Erythroblast (primary cell): ENCODE measurements at regions not wholly inside any gene's neighbourhood (a gene's known extent, or its start where the extent isn't known, plus 50 kb on each side); places are given as distances from the start of the nearest gene placed in this dataset.

Source experiments
- DNase-seq, 2 experiments: peaks; one replicate each; lab custom pipeline; 2025; lab: John Stamatoyannopoulos, UW
- GATA1 ChIP-seq: IDR thresholded peaks from 2 replicates; pipeline ENCODE4 v1.6.1; 2011; ENCODE audit warnings: low read depth, mild to moderate bottlenecking, control low read depth, low read length, moderate library complexity
- POLR2A ChIP-seq: IDR thresholded peaks from 2 replicates; pipeline ENCODE4 v1.6.1; 2011; ENCODE audit warnings: mild to moderate bottlenecking, low read length

GRCh38 chr2:56127463-56128152 is 56.2 kb upstream of the CCDC85A start:
- no peak for DNase-seq
- no peak for TF ChIP-seq GATA1

- DNase-seq = no peak
Measured at GRCh38 chr2:56128235-56128634, 55.6 kb upstream of the CCDC85A start.

GRCh38 chr2:56130463-56131070 is 53.2 kb upstream of the CCDC85A start:
- no peak for TF ChIP-seq POLR2A
- no peak for TF ChIP-seq GATA1
- DNase-seq = peak in 1 of 2 experiments; percentile 9

More at GRCh38 chr2:56128235-56128634, 55.6 kb upstream of the CCDC85A start:
- no peak for TF ChIP-seq POLR2A
- TF ChIP-seq GATA1 = no peak

GRCh38 chr2:56132138-56132537 is 51.7 kb upstream of the CCDC85A start:
- DNase-seq = peak; percentile 17 to 53
- TF ChIP-seq GATA1 (no peak), POLR2A (no peak)

GRCh38 chr2:56133441-56133840 is 50.3 kb upstream of the CCDC85A start:
- no peak for DNase-seq
- no peak for TF ChIP-seq POLR2A
- TF ChIP-seq GATA1 = no peak

GRCh38 chr2:56133931-56134629 is 49.7 kb upstream of the CCDC85A start:
- TF ChIP-seq POLR2A = no peak
- no peak for TF ChIP-seq GATA1
- no peak for DNase-seq
